WERI-Rb-1 (cell line): ENCODE measurements at regions not wholly inside any gene's neighbourhood (a gene's known extent, or its start where the extent isn't known, plus 50 kb on each side); places are given as distances from the start of the nearest gene placed in this dataset.
"Not testable (repeated sequence)": the region's sequence is repeated elsewhere in the genome, so short reads cannot be mapped to it uniquely, and the experiment has no call there.

Experiments
- DNase-seq: peaks from one replicate; pipeline ENCODE4 v3.0.0-alpha.2; 2020
- H3K27ac ChIP-seq: fragments of 250-450 bp; sonication (Bioruptor Pico); 2 replicates; pipeline ENCODE4 v1.5.1; 2020; ENCODE audit warnings: mild to moderate bottlenecking, moderate library complexity
- H3K27me3 ChIP-seq: fragments of 250-450 bp; sonication (Bioruptor Pico); 2 replicates; pipeline ENCODE4 v1.5.1; 2021; ENCODE audit warnings: mild to moderate bottlenecking, low read depth, moderate library complexity; ENCODE audit not compliant: insufficient read depth, severe bottlenecking
- H3K36me3 ChIP-seq: fragments of 250-450 bp; sonication (Bioruptor Pico); 2 replicates; pipeline ENCODE4 v1.5.1; 2020; ENCODE audit warnings: mild to moderate bottlenecking, moderate library complexity
- H3K4me3 ChIP-seq: 2 replicates; pipeline ENCODE4 v1.5.1; 2011; ENCODE audit warnings: low read depth, mild to moderate bottlenecking, control low read depth, low read length
- H3K9me3 ChIP-seq: fragments of 250-450 bp; sonication (Bioruptor Pico); 2 replicates; pipeline ENCODE4 v1.5.1; 2021; ENCODE audit warnings: mild to moderate bottlenecking, moderate library complexity; ENCODE audit not compliant: severe bottlenecking
- CTCF ChIP-seq: IDR thresholded peaks from 2 replicates; pipeline ENCODE4 v1.5.1; 2011; ENCODE audit warnings: low read depth, mild to moderate bottlenecking, control low read depth, inconsistent platforms, low read length

GRCh38 chr6:150492507-150492906 is 107.2 kb upstream of the PLEKHG1 start:
- Histone ChIP-seq H3K9me3 (no peaks in the 10 kb centered on the region), H3K27ac (no peak overlapping the region), H3K36me3 (no peaks in the 10 kb centered on the region), H3K4me3 (no peak overlapping the region), H3K27me3 (no peaks in the 10 kb centered on the region)
- no peak for DNase-seq
- no peak for TF ChIP-seq CTCF

GRCh38 chr6:150492941-150493340 is 106.7 kb upstream of the PLEKHG1 start:
- H3K27ac ChIP-seq, result no peak overlapping the region
- TF ChIP-seq CTCF, result no peak
- no peaks in the 10 kb centered on the region for H3K9me3 ChIP-seq
- no peak for DNase-seq
- no peaks in the 10 kb centered on the region for H3K27me3 ChIP-seq
- H3K36me3 ChIP-seq, result no peaks in the 10 kb centered on the region
- no peak overlapping the region for H3K4me3 ChIP-seq

GRCh38 chr6:150493552-150493951 is 106.1 kb upstream of the PLEKHG1 start:
- H3K27ac ChIP-seq, H3K36me3 ChIP-seq, H3K9me3 ChIP-seq, H3K27me3 ChIP-seq, H3K4me3 ChIP-seq, DNase-seq: not testable (repeated sequence)

GRCh38 chr6:150494241-150494640 is 105.4 kb upstream of the PLEKHG1 start:
- Histone ChIP-seq H3K27me3 (no peaks in the 10 kb centered on the region), H3K4me3 (no peak overlapping the region), H3K9me3 (no peaks in the 10 kb centered on the region), H3K36me3 (no peaks in the 10 kb centered on the region), H3K27ac (no peak overlapping the region)
- DNase-seq, result no peak
- TF ChIP-seq CTCF, result no peak

GRCh38 chr6:150495126-150495525 is 104.6 kb upstream of the PLEKHG1 start:
- DNase-seq, result no peak
- Histone ChIP-seq H3K27me3 (no peaks in the 10 kb centered on the region), H3K27ac (no peak overlapping the region), H3K9me3 (no peaks in the 10 kb centered on the region), H3K4me3 (no peak overlapping the region), H3K36me3 (no peaks in the 10 kb centered on the region)
- TF ChIP-seq CTCF, result no peak

GRCh38 chr6:150496629-150497028 is 103.1 kb upstream of the PLEKHG1 start:
- no peaks in the 10 kb centered on the region for H3K36me3 ChIP-seq
- no peaks in the 10 kb centered on the region for H3K9me3 ChIP-seq
- H3K27me3 ChIP-seq, result no peaks in the 10 kb centered on the region
- H3K27ac ChIP-seq, result no peak overlapping the region
- no peak overlapping the region for H3K4me3 ChIP-seq
- DNase-seq, result no peak
- no peak for TF ChIP-seq CTCF
